Femur (tissue), 1 donor: ENCODE measurements at regions not wholly inside any gene's neighbourhood (a gene's known extent, or its start where the extent isn't known, plus 50 kb on each side); places are given as distances from the start of the nearest gene placed in this dataset.
A peak's percentile ranks its signal among the peaks of the same experiment; 100 is the strongest.

Experiments
- DNase-seq: peaks from one replicate; pipeline ENCODE4 v3.0.0-alpha.2; 2017

DNA sequence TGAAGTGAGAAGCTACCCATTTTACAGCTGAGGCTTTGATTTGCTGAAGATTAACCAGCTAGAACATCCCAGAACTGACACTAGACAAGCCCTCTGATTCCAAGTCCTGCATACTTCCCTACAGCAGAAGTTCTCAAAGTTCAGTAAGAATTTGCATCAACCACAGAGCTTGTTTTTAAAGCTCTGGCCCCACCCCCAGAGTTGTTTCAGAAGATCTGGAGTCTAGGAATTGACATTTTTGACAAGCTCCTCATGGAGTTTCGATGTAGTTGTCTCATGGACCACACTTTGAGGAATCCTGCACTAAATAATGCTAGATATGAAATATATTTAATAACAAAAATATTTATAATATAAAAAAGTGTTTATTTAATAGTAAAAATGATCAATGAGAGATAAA lies 120.3 kb upstream of the ADAMTS18 start:
- no peak for DNase-seq

DNA sequence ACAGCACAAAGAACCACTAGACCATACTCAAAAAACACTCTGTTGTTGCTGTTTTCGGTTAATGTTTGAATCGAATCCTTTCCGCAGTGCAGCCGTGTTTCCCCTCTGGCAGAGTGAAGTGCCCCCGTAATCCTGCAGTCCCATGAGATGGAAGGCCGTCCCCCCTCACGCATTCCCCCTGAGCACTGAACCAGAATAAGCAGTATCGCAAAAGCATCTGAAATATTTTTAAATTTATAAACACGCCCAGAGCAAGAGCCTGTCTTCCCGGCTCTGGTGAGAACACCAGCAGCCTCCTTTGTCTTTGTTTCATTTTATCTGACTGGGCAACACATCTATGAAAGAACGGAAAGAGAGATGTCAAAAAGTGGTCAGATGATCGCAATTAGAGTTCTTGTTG lies 121.0 kb upstream of the ADAMTS18 start:
- no peak for DNase-seq

DNA sequence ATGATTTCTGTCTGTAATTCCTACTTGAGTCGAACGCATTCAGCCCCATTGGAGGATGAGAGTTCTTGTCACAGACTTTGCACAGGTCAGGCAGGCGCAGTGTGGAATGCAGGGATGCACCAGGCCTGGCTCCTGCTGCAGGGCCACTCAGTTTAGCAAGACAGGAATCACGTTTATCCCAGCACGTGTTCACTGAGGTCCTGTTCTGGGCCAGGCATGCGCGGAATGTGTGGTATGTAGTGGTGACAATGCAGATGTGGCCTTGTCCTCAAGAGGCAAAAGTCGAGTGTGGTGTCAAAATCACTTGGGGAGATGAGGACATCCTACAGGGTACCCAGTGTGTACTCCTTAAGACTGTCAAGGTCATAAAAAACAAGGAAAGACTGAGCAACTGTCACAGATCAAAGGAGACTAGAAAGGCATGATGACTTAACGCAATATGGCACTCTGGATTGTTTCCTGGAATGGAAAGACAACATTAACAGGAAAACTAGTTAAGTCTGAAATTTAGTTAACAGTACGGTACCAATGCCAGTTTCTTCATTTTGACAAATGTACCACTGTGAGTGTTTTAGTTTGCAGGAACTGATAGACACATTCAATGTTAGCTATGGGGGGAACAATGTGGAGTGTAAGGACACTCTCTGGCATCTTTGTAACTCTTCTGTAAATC lies 121.5 kb upstream of the ADAMTS18 start:
- no peak for DNase-seq

DNA sequence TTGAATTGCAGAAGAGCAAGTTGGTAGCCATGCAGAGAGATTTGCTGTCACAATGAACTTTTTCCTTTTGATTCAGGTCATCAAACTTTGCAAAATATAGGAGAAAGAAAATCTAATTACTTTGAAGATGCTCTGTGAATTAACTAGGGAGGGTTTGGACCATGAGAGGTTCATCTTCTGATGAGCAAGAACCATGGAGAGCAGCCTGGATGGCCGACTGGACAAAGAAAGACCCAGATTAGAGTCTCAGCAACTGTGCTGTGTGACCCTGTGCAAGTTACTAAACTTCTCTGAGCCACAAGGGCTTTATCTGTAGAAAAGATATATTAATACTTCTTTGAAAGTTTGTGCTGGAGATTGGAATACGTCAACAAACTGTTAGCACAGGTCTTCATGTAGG lies 122.6 kb upstream of the ADAMTS18 start:
- no peak for DNase-seq

DNA sequence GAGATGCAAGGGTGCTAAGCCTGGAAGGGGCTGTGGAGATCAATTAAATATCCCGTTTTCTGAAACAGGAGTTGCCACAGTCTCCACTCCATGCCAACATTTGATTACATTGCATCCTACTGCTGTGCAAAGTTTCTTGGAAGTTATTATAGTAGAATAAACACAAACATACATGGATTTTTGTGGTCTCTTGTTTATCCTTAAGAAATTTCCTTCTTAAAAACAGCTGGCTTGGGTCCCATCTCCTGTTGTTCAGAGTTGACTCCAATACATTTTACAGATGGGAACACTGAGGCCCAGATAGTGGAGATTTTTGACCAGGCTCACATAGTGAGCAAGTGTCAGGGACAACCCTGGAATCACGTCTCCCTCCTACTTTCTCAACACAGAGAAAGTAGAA lies 124.0 kb upstream of the ADAMTS18 start:
- no peak for DNase-seq

DNA sequence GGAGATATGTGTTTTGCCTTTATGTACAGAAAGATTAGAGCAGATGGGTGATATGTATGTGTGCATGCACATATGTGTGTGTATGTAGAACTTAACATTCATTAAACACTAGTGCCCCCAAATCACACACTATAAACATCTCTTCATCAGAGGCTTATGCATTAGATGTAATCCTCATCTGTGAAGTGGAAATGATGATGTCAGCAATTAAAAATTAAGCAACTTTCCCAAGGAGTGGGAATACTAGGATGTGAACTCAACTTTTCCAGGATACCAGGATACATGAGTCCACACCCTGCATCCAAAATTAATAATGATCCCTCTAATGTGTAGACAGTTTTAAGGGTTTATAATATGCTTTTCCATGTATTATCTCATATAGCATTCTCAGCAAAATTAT lies 127.7 kb upstream of the ADAMTS18 start:
- no peak for DNase-seq

DNA sequence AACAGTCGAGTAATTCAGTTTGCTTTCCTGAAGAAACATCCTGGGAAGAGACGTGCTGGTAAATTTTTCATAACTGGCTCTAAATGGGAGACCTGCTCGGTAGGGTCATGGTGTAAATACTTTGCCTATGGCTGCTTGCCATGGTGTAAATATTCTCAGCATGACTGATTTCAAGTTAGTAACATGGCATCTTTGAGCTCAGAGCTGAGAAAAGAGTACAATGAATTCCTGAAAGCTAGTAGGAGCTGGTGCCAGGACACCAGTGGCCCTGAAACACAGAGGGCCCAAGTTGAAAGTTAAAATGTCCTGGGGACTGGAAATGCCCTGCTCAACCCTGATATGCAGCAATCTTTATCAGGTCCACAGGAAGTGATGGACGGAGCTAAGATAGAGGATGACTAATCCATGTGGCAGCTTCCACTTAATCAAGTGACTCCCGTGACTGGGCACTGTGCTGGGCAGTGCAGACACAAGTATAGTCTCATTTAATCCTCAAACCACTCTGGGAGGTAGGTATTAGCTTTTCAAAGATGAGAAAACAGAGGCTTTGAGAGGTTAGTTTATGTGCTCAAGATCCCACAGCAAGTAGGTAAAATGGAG lies 130.1 kb upstream of the ADAMTS18 start:
- DNase-seq = no peak

DNA sequence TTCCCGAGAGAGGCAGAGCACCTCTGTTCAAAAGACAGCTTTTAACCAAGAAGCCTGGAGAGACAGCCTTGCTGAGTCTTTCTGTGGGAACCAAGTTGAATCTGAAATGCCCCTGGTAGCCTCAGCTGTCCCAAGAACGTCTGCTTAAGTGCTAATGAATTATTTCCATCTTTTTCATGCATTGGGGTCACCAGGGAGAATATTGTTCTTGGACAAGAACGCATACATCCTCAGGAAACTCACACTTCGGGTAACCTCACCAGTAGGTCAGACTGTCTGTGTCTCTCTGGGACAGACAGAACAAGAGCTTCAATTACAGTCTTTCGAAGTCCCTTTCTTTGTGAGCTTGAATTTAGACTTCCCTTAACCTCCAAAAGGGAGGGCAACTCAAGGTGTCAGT lies 134.6 kb upstream of the ADAMTS18 start:
- DNase-seq = no peak

DNA sequence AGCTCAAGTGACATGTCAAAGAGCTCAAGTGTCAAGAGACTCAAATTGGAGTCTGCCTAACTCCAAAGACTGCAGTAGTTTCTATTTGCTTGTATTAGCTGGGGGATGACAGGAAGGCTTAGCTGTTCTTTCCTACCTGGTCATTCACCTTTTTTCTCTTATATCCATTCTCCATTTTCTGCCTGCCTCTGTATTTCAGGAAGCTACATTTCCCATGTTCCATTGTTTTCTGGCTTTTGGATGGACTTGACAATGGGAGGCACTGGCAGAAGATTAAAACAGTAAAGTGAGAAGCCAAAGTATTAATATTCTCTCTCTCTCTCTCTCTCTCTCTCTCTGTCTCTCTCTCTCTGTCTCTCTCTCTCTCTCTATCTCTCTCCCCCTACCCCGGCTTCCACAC lies 135.7 kb upstream of the ADAMTS18 start:
- DNase-seq = no peak

DNA sequence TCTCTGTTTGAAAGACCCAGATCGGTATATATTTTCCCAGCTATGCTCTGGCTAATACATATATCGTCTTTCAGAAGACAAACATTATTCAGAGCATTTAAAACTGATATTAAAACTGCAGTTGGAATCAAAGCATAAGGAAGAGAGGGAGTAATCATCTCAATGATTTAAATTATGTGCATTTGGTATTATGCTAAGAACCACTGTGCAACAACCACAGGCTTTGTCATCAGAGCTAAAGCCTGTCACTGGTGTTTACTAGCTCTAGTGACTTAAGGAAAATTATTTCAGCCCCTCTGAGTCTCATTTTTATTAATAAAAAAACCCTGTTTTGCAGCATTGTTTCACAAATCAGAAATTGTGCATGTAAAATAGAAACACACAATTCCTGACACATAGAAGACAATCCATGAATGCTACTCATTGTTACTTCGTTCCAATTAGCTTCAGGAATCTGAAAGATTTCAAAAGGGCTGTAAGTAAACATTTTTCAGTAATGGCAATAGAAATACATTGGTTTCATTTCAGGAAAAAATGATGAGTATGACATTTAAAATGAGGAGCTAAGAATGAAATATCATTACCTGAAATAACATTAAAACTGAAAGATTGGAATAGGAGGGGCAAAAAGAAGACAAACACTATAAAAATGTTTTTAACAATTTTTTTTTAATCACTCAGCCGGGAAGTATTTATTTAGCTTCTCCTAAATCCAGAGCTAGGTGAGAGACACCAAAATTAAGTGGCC lies 136.5 kb upstream of the ADAMTS18 start:
- no peak for DNase-seq

DNA sequence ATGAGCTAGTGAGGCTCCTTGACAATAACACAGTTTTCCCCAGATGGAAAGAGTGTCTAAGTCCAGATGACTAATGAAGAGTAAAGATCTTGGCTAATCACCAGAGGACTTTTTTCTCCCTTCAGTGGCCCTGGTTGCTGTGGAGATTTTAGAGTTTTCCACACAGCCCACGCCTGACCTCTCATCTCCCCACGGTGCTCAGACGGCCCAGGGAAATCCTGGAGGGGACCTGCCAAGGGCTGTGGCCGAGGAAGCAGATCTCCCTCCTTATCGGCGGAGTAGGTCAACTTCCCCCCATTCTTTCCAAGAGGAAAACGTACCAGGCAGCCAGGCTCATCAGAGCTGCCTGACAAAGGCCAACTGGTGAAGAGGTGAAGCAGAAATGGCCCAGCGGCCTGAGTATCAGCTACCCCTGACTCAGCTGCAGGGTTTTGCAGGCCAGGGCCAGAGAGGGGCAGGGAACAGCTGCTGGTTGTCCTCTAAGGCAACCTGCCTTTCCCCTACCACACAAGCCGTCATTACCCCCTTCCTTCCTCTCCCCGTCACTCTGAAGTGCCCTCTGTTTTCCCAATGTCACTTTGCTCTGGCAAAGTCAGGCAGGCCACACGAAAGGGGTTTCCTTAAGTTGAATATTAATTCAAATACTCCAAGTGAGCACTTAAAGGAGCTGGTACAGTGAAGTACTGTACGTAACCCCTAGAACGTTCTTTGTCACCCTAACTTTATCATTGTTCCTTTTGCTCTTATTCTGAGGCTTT lies 140.2 kb upstream of the ADAMTS18 start:
- DNase-seq = peak; percentile 32

DNA sequence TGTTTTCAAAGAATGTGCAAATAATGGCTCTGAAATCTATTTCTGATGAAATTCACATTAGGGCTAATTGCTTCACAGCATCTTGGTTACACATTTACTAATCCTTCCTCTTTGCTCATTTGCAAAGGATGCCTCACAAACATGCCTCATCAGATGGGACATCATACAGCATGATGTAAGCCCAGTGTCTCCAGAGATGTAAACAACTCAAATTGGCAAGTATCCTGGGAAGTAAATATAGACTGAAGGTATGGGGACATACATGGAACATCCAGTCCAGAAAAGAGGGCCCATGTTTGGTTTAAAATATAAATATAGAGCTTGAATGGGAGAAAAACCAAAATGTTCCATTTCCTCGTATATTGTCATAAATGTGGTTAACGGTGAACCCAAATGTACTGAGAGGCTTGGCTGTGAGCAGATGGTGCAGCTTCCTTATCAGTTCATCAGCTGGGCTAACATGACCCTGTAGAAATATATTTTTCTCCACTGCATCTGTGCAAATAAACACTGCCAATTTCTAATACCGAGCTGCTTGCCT lies 142.9 kb upstream of the NUDT7 start:
- DNase-seq = no peak

DNA sequence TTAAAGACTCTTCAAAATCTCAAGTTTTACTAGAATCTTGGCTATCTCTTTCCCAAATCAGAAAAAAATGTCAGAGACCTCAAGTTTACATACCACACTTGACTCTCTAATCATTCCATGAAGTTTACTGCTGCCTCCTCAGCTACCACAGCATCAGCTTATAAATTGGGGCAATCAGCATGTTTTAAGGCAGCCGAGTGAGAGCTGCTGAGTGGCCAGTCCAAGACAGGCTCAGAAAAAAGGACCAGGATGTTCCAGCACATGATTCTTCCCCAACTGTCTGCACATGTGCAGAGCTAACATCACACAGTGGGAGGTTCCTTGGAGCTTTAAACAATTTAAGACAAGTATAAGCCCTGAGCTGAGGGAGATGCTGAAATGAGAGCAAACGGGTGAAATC lies 140.6 kb upstream of the NUDT7 start:
- no peak for DNase-seq

DNA sequence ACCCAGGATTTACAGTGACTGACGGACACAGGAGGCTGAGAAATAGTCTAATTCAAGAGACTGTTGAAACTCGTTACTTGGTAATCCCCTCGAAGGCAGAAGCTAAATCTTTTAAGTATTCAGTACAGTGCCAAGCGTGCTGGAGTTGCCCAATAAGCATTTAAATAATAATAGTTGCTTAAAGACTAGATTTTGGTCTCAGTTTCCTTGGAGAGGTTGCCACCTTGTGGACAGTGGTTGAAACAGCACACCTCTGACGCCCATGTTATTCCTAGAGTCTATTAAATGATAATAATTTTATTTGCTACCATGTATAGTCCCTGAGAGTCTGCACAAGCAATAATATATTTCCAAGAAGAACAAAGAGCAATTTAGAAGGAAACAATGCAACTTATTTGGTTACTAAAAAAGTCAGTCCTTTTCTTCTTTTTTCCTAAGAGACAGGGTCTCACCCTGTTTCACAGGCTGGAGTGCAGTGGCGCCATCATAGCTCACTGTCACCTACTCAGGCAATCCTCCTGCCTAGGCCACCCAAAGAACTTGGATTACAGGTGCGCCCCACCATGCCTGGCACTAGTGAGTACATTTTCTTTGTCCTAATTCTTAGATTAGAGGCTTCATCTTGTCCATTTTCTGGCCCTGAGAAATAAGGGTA lies 138.0 kb upstream of the NUDT7 start:
- DNase-seq = peak; percentile 52

DNA sequence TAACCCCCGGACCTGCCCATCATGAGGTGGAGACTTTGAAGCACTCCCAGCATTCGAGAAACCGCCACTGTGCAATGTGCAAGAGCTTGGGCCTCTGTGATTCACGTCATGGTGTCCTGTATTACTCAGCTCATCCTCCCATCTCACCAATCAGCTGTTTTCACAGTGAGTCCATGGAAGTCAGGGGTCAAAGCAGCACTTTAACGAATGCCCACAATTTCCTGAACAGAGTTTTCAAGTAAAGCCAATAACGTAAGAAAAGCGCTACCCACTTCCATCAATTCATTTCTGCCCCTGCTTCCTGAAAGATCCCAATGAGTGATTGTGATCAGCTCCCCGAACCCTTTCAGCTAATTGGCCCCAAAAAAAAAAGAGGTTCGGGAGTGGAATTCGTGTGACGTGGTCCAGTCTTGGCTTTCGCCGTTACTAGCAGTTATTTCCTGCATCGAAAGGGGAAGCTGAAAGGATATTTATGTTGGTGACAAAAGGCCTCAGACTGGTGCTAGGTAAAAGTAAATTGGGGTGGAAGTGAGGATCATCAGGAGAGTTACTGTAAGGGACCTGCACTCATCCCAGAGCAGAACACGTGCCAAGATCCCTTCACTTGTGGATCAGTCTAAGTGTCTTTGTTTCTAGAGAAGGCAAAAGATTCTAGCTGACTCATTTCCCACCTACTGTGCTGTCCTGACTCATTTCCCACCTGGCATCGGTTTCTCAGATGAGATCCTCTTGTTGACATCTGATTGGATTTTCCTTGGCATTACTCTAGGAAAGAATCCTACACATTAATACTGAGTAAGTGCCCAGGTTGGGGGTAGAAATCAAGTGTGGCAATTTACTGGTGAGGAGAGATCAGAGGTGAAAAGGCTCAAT lies 136.7 kb upstream of the NUDT7 start:
- no peak for DNase-seq

DNA sequence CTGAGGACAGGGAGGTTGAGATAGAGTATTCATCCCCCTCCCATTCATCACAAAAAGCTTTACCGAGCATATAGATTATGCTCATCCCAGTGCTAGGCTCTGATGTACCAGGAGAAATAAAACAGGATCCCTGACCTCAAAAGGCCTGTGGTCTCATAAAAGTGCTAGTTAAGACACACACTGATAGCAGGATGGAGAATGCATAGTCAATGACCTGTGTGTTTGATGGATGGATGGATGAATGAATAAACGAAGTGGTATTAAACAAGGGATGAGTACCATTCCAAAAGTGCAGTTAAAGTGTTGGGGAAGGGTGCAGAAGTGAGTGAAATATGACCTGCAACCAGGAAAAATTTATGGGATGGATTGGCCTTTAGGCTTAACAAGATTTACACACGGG lies 133.9 kb upstream of the NUDT7 start:
- no peak for DNase-seq

DNA sequence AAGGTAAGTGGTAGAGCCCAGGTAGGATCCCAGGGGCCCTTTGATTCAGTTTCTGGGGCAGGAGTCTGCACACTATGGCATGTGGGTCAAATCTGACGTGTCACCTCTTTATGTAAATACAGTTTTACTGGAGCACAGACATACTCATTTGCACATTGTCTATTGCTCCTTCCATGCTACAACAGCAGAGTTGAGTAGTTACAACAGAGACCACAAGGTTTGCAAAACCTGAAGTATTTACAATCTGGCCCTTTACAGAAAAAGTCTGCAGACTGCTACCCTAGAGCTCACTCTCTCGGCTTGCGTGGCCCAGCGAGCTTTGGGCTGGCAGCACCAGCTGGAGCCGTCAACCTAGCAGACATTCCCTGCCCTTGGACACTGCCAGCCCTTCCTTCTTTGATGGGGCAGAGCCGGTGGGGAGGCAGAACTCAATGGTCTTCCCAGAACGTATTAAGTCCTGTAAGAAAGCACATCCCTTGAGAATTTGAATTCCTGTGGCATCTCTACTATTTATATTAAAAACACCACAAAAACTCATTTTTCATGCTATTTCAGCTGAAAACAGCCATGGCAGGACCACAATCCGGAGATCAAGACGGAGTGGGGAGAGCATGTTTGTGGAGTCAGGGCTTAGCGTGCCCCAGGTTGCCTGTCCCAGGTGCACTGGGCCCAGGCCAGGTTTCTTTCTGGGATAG lies 133.1 kb upstream of the NUDT7 start:
- no peak for DNase-seq

DNA sequence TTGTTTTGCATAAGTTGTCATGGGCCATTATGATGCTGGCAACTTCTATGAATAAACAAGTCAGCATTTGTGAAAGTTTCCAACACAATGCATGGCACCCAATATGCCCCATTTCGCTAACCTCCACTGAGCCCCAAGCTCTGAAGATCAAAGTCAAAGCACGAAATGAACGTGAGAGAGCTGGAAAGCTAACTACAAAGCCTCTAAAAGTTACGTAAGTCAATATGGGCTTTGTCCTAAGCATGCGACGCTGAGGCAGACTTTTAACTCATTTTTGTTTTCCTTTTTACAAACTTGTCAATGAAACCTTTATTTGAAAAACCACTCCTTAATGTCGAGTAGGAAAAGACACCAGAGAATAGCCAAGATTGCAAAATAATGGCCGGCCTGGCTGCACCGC lies 131.6 kb upstream of the NUDT7 start:
- no peak for DNase-seq

DNA sequence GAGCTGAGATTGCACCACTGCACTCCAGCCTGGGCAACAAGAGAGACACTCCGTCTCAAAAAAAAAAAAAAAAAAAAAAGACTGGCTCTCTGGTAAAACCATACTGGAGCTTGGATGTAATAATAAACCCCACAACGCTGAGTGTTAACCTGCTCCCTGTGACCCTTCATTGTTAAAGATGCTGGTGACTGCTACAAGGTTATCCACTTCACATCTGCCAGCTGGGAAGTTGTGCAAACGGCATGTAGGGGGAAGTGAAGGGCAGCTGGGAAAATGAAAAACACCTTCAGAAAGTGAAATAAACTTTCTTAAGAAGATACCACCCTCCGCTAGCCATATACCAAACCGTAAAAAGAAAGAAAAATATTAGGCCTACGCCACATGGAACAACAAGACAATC lies 131.0 kb upstream of the NUDT7 start:
- no peak for DNase-seq

DNA sequence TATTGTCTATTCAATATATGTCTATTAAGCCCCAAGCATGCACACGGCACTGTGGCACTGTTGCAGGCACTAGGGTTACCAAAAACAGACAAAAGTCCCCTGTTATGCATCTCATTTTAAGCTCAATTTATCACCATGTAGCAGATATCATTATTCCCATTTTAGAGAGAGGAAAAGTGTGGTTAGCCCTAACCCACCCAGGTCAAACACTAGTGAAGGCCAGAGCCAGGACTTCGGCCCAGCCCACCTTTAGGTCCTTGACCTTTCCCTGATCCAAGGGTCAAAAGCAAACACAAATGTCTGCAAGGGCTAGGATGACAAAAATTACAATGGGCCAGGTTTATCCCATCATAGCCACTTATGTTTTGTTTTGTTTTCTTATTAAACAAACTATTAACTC lies 130.3 kb upstream of the NUDT7 start:
- DNase-seq = no peak

DNA sequence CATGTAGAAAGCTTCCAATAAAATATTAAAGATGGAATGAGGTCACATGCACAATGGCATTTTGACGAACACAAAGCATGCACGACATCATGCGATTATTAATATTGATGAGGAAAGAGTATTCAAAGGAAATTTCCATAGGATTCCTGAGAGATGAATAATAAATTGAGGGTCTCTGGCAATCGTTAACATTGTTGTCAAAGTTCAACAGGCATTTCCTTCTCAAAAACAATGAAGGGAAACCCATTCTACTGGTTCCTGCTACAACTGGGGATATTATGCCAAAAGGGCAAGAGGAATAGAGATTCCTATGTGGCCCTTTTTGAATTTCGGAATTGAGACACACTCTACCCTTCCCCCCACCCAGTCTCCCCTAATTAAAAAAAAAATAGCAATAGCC lies 128.3 kb upstream of the NUDT7 start:
- DNase-seq = no peak
